Activated CD8-positive, alpha-beta T cell treated with anti-CD3 and anti-CD28 coated beads for 36 hours (primary cell): ENCODE measurements at regions not wholly inside any gene's neighbourhood (a gene's known extent, or its start where the extent isn't known, plus 50 kb on each side); places are given as distances from the start of the nearest gene placed in this dataset.

Experiments used
- ATAC-seq: fragments of 200-7000 bp; cut with Tn5 transposase; one replicate; pipeline ENCODE4 v1.10.0; 2021; ENCODE audit warnings: mild to moderate bottlenecking, moderate library complexity
- CTCF ChIA-PET: fragments of 350-600 bp; sonication (Branson Sonifier 250); formaldehyde crosslinking; loops from one replicate; lab custom pipeline; 2021; ENCODE audit warnings: antibody characterized with exemption; lab: Charles Lee
- POLR2A ChIA-PET: fragments of 350-600 bp; sonication (Branson Sonifier 250); formaldehyde crosslinking; loops from one replicate; lab custom pipeline; 2021; ENCODE audit warnings: antibody characterized with exemption; lab: Charles Lee
- DNase-seq: peaks from one replicate; pipeline ENCODE4 v3.0.0-alpha.2; 2020
- H3K27ac Mint-ChIP-seq: one replicate; pipeline ENCODE4 v1.8.0; 2021; ENCODE audit warnings: mild to moderate bottlenecking, mixed read lengths
- H3K27me3 Mint-ChIP-seq: one replicate; pipeline ENCODE4 v1.8.0; 2021; ENCODE audit warnings: mixed read lengths
- H3K36me3 Mint-ChIP-seq: one replicate; pipeline ENCODE4 v1.8.0; 2021; ENCODE audit warnings: low read depth, mixed read lengths
- H3K4me1 Mint-ChIP-seq: one replicate; pipeline ENCODE4 v1.8.0; 2021; ENCODE audit warnings: low read depth, mixed read lengths
- H3K4me3 Mint-ChIP-seq: one replicate; pipeline ENCODE4 v1.8.0; 2021; ENCODE audit warnings: mild to moderate bottlenecking, moderate library complexity, mixed read lengths
- H3K9me3 Mint-ChIP-seq: one replicate; pipeline ENCODE4 v1.8.0; 2021; ENCODE audit warnings: mixed read lengths
- CTCF ChIP-seq: fragments of 200-600 bp; IDR thresholded peaks from one replicate; pipeline ENCODE4 v1.8.0; 2022; ENCODE audit warnings: antibody characterized with exemption, mild to moderate bottlenecking
- intact Hi-C: fragments of 100-400 bp; cut with micrococcal nuclease; formaldehyde crosslinking; loops from one replicate; pipeline ENCODE4 v1.10.0; 2022

GRCh38 chr4:80145739-80146138 is 51.6 kb upstream of the PRDM8 start:
- H3K36me3 Mint-ChIP-seq, result no peaks in the 10 kb centered on the region
- no peaks in the 10 kb centered on the region for H3K27me3 Mint-ChIP-seq
- TF ChIP-seq CTCF, result no peak
- POLR2A ChIA-PET, result no interaction called here
- no peaks in the 10 kb centered on the region for H3K9me3 Mint-ChIP-seq
- no peak overlapping the region for H3K4me3 Mint-ChIP-seq
- H3K4me1 Mint-ChIP-seq, result peaks cover 22% of the 10 kb centered on the region
- DNase-seq (no peak), ATAC-seq (no peak)
- CTCF ChIA-PET, result no interaction called here
- intact Hi-C loops, result no loop called here
- no peak overlapping the region for H3K27ac Mint-ChIP-seq

- Mint-ChIP-seq H3K4me3 (no peak overlapping the region), H3K27me3 (no peaks in the 10 kb centered on the region), H3K36me3 (no peaks in the 10 kb centered on the region), H3K27ac (no peak overlapping the region), H3K9me3 (no peaks in the 10 kb centered on the region), H3K4me1 (peaks cover 28% of the 10 kb centered on the region)
- ChIA-PET POLR2A (no interaction called here), CTCF (interaction anchor here (1.0 to 1.7 kb wide), 2 partner anchors 19 to 20 kb away, joined by 3 read pairs; no protein-coding TSS in a partner anchor)
- no peak for DNase-seq
- ATAC-seq, result no peak
- no peak for TF ChIP-seq CTCF
- intact Hi-C loops, result no loop called here
Observed at GRCh38 chr4:80144676-80145470, 52.4 kb upstream of the PRDM8 start.

- peaks cover 42% of the 10 kb centered on the region for H3K4me1 Mint-ChIP-seq
- no peak overlapping the region for H3K27ac Mint-ChIP-seq
- ChIA-PET CTCF (no interaction called here), POLR2A (no interaction called here)
- intact Hi-C loops, result no loop called here
- H3K36me3 Mint-ChIP-seq, result no peaks in the 10 kb centered on the region
- no peaks in the 10 kb centered on the region for H3K27me3 Mint-ChIP-seq
- ATAC-seq (no peak), DNase-seq (no peak)
- no peaks in the 10 kb centered on the region for H3K9me3 Mint-ChIP-seq
- H3K4me3 Mint-ChIP-seq, result no peak overlapping the region
- TF ChIP-seq CTCF, result no peak
Observed at GRCh38 chr4:80143307-80143679, 54.0 kb upstream of the PRDM8 start.

GRCh38 chr4:80142394-80143306 is 54.7 kb upstream of the PRDM8 start:
- ATAC-seq, result no peak
- intact Hi-C loops, result no loop called here
- H3K27me3 Mint-ChIP-seq, result no peaks in the 10 kb centered on the region
- H3K9me3 Mint-ChIP-seq, result peaks cover under 1% of the 10 kb centered on the region
- TF ChIP-seq CTCF, result no peak
- no peak overlapping the region for H3K4me3 Mint-ChIP-seq
- DNase-seq, result no peak
- H3K27ac Mint-ChIP-seq, result peak overlapping the region; percentile 37
- H3K36me3 Mint-ChIP-seq, result peaks cover 1% of the 10 kb centered on the region
- peaks cover 49% of the 10 kb centered on the region for H3K4me1 Mint-ChIP-seq
- CTCF ChIA-PET, result interaction anchor here (0.6 to 0.7 kb wide), 2 partner anchors 16 to 29 kb away, joined by 3 read pairs; no protein-coding TSS in a partner anchor
- POLR2A ChIA-PET, result no interaction called here
